IPS-15b (cell line): ENCODE measurements at regions not wholly inside any gene's neighbourhood (a gene's known extent, or its start where the extent isn't known, plus 50 kb on each side); places are given as distances from the start of the nearest gene placed in this dataset.
"Not testable (repeated sequence)": the region's sequence is repeated elsewhere in the genome, so short reads cannot be mapped to it uniquely, and the experiment has no call there.

Experiments
- H3K27me3 ChIP-seq: one replicate; pipeline ENCODE4 v1.6.1; 2013; ENCODE audit warnings: low read length; ENCODE audit not compliant: control insufficient read depth, insufficient read depth
- H3K36me3 ChIP-seq: one replicate; pipeline ENCODE4 v1.6.1; 2013; ENCODE audit warnings: low read length; ENCODE audit not compliant: control insufficient read depth, insufficient read depth
- H3K4me1 ChIP-seq: one replicate; pipeline ENCODE4 v1.6.1; 2013; ENCODE audit warnings: mild to moderate bottlenecking, low read length; ENCODE audit not compliant: control insufficient read depth, insufficient read depth
- H3K4me3 ChIP-seq: one replicate; pipeline ENCODE4 v1.5.1; 2013; ENCODE audit warnings: low read depth, low read length
- H3K9ac ChIP-seq: one replicate; pipeline ENCODE4 v1.6.1; 2013; ENCODE audit warnings: low read depth, mild to moderate bottlenecking, low read length
- H3K9me3 ChIP-seq: one replicate; pipeline ENCODE4 v1.6.1; 2013; ENCODE audit warnings: mild to moderate bottlenecking, low read length; ENCODE audit not compliant: control insufficient read depth, insufficient read depth

GRCh38 chr7:91435381-91436059 is 171.3 kb downstream of the FZD1 start:
- Histone ChIP-seq H3K27me3 (no peaks in the 10 kb centered on the region), H3K9me3 (no peaks in the 10 kb centered on the region), H3K4me3 (no peak overlapping the region), H3K4me1 (no peaks in the 10 kb centered on the region), H3K9ac (no peak overlapping the region), H3K36me3 (no peaks in the 10 kb centered on the region)

- no peak overlapping the region for H3K9ac ChIP-seq
These were observed 172.4 kb downstream of the FZD1 start for GRCh38 chr7:91436655-91437054.

GRCh38 chr7:91440198-91440597 is 176.0 kb downstream of the FZD1 start:
- H3K9me3 ChIP-seq, H3K4me1 ChIP-seq, H3K4me3 ChIP-seq, H3K27me3 ChIP-seq, H3K9ac ChIP-seq, H3K36me3 ChIP-seq: not testable (repeated sequence)

More at GRCh38 chr7:91436655-91437054, 172.4 kb downstream of the FZD1 start:
- Histone ChIP-seq H3K27me3 (no peaks in the 10 kb centered on the region), H3K9me3 (no peaks in the 10 kb centered on the region), H3K4me3 (no peak overlapping the region), H3K4me1 (no peaks in the 10 kb centered on the region), H3K36me3 (no peaks in the 10 kb centered on the region)

DNA sequence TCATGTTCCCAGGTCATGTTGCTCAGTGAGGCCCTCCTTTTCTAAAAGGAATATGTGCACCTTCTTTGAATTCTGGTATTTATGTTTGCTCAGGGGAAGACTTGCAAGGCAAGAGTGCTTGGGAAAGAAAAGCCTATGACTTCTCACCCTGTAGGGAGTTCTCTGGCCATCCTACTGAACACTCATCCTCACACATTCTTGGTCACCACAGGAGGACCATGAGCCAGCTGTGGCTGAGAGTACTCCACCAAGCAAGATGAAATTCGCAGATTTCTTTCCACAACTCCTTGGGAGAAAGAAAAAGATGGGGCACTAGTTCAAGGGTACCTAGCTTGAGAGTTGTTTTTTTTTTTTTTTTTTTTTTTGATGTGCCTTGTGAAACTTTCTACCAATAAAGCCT is 179.6 kb downstream of the FZD1 start:
- Histone ChIP-seq H3K27me3 (no peaks in the 10 kb centered on the region), H3K4me1 (no peaks in the 10 kb centered on the region), H3K9me3 (no peaks in the 10 kb centered on the region), H3K9ac (no peak overlapping the region), H3K4me3 (no peak overlapping the region), H3K36me3 (no peaks in the 10 kb centered on the region)

DNA sequence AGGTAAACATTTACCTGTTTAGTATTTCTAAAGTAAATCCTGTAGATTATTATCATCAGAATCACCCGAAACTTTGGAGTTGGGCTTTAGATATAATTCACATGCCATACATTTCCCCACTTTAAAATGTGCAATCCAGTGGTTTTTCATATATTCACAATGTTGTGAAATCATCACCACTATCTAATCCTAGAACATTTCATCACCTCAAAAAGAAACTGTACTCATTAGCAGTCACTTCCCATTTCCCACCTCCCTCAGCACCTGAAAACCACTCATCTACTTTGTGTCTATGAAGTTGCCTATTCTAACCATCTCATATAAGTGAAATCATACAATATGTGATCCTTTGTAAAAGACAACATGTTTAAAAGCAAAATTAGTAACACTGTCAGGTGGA is 182.6 kb downstream of the FZD1 start:
- no peaks in the 10 kb centered on the region for H3K36me3 ChIP-seq
- no peaks in the 10 kb centered on the region for H3K4me1 ChIP-seq
- no peaks in the 10 kb centered on the region for H3K9me3 ChIP-seq

DNA sequence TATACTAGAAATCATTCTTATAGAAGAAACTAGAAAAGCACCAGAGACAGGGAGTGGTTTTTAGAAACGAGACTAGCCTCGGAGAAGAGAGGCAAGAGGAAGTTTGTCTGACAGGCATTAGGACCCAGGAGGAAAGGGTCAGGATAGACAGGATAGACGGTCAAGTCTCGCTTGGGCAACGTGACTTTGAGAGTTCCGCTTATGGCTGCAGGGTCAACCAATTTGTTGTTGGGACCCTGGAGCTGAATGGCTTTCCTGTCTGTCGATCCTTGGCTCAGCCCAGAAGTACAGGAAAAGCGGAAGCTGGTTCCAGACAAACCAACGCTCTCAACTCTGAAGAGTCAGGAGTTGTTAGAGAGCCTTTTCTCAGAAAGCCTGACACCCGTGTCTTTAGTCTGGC is 191.2 kb downstream of the FZD1 start:
- Histone ChIP-seq H3K4me1 (no peaks in the 10 kb centered on the region), H3K9ac (no peak overlapping the region), H3K36me3 (no peaks in the 10 kb centered on the region), H3K4me3 (no peak overlapping the region), H3K9me3 (no peaks in the 10 kb centered on the region), H3K27me3 (no peaks in the 10 kb centered on the region)

More for the DNA sequence above, 182.6 kb downstream of the FZD1 start:
- H3K9ac ChIP-seq, result no peak overlapping the region
- no peak overlapping the region for H3K4me3 ChIP-seq
- H3K27me3 ChIP-seq, result no peaks in the 10 kb centered on the region

DNA sequence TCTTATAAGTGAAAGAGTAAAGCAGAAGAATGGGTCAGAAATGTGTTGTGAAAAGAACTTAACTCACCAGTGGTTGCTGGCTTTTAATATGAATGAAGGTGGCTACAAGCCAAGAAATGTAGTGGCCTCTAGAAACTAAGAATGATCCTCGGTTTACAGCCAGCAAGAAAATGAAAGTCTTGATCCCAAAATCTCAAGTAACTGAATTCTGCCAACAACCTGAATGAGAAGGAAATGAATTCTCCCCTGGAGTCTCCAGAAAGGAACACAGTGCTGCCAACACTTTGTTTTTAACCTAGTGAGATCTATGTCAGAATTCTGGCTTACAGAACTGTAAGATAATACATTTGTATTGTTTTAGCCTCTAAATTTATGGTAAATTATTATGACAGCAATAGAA is 193.0 kb downstream of the FZD1 start:
- Histone ChIP-seq H3K9me3 (no peaks in the 10 kb centered on the region), H3K9ac (no peak overlapping the region), H3K27me3 (no peaks in the 10 kb centered on the region), H3K4me1 (no peaks in the 10 kb centered on the region), H3K4me3 (no peak overlapping the region), H3K36me3 (no peaks in the 10 kb centered on the region)

DNA sequence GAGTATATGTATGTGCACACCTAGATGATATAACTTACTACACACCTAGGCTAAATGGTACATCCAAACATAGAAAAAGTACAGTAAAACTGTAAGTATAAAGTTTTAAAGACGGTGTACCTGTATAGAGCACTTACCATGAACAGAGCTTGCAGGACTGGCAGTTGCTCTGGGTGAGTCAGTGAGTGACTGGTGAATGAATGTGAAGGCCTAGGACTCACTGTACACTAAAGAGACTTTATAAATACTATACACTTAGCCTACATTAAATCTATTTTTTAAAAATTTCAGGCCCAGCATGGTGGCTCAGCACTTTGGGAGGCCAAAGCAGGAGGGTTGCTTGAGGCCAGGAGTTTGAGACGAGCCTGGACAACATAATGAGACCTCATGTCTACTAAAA is 195.3 kb downstream of the FZD1 start:
- Histone ChIP-seq H3K9me3 (no peaks in the 10 kb centered on the region), H3K4me1 (no peaks in the 10 kb centered on the region), H3K4me3 (no peak overlapping the region), H3K27me3 (no peaks in the 10 kb centered on the region), H3K9ac (no peak overlapping the region), H3K36me3 (no peaks in the 10 kb centered on the region)

GRCh38 chr7:91462316-91462715 is 198.1 kb downstream of the FZD1 start:
- Histone ChIP-seq H3K9ac (no peak overlapping the region), H3K27me3 (no peaks in the 10 kb centered on the region), H3K4me3 (no peak overlapping the region), H3K9me3 (no peaks in the 10 kb centered on the region), H3K36me3 (no peaks in the 10 kb centered on the region), H3K4me1 (no peaks in the 10 kb centered on the region)

GRCh38 chr7:91463330-91463729 is 199.1 kb downstream of the FZD1 start:
- Histone ChIP-seq H3K4me3 (no peak overlapping the region), H3K27me3 (no peaks in the 10 kb centered on the region), H3K9ac (no peak overlapping the region), H3K4me1 (no peaks in the 10 kb centered on the region), H3K36me3 (no peaks in the 10 kb centered on the region), H3K9me3 (no peaks in the 10 kb centered on the region)

DNA sequence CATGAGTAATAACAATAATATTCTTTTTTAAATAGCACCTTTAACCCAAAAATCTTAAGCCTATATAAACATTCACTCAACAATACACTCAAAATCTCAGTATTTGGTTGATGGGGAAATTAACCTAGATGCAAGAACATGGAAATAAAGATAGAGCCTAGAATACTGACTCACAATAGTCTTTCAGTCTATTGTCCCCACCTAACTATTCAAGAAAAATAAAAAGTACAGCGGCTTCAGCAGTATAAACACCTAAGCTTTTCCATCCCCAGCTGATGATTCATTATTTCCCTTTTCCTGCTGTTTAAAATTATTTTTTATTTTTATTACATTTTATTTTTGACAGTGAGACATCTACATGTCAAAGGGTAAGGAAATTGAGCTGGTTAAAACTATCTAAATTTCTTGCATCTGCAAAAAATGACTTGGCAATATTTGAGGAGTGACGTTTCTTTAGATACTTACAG is 201.4 kb downstream of the FZD1 start:
- H3K4me1 ChIP-seq, result no peaks in the 10 kb centered on the region
- H3K9me3 ChIP-seq, result no peaks in the 10 kb centered on the region
- no peak overlapping the region for H3K4me3 ChIP-seq
- H3K27me3 ChIP-seq, result no peaks in the 10 kb centered on the region
- no peaks in the 10 kb centered on the region for H3K36me3 ChIP-seq
- no peak overlapping the region for H3K9ac ChIP-seq

- H3K9me3 ChIP-seq, result peaks cover 3% of the 10 kb centered on the region
- no peaks in the 10 kb centered on the region for H3K4me1 ChIP-seq
These were observed 204.0 kb downstream of the FZD1 start for GRCh38 chr7:91468256-91468655.

More at GRCh38 chr7:91468256-91468655, 204.0 kb downstream of the FZD1 start:
- Histone ChIP-seq H3K27me3 (no peaks in the 10 kb centered on the region), H3K36me3 (no peaks in the 10 kb centered on the region), H3K4me3 (no peak overlapping the region), H3K9ac (no peak overlapping the region)
